ENCODE measurements at regions not wholly inside any gene's neighbourhood (a gene's known extent, or its start where the extent isn't known, plus 50 kb on each side); places are given as distances from the start of the nearest gene placed in this dataset.

DNA sequence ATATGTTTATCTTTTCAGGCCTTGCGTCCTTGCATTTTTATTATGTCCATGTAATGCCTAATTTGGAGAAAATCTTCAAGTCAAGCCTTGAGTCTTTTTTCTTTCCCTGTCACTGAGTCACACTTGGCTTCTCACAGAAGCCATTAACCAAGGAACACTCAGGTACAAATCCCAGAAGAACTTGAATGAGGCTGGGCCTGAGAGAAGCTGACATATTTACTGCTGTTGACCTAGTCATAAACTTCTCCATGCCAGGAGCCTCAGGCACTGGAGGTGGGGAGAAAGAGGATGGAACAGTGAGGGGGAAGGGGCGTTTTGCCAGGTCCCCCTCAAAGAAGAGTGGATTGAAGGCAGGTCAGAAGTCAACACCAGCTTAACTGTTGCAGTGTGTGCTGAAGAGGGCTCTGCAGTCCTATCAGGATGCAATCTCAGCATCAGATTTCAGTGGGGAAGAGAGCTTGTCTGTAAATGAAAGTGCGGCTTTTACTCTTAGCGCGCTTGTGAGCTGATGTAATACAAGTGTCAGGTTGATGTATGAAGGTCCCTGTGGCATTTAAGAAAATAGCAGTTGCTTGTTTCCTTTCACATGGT is 526.0 kb downstream of the ETS1 start:
- DNase-seq = no peak

DNA sequence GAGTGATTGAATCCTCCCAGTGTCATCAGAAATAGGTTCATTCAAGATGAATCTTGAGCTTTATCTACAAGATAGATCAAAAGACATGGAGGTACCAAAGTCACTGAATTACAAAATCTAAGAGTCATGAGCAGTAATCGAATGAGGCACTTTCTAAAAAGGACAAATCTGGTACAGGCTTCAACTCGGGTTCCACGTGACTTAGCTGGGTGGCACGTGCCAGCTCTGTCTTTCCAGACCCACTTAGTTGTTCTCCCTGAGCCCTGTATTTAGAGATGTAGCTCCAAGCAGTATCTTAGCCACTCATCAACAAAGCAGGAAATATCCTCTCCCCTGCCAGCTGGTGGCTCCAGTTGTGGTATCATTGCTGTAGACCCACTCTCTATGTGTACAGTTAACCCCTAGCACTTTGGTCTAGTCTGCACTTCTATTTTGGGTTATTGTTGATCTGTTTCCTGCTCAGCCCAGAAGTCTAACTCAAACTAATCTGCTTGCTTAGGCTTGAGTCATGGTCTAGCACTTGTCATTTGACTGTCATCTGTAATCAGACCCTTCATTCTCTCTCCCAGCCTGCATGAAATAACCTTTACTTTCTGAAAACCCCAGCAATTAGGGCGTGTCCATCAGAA is 528.7 kb downstream of the ETS1 start:
- no peak for DNase-seq

DNA sequence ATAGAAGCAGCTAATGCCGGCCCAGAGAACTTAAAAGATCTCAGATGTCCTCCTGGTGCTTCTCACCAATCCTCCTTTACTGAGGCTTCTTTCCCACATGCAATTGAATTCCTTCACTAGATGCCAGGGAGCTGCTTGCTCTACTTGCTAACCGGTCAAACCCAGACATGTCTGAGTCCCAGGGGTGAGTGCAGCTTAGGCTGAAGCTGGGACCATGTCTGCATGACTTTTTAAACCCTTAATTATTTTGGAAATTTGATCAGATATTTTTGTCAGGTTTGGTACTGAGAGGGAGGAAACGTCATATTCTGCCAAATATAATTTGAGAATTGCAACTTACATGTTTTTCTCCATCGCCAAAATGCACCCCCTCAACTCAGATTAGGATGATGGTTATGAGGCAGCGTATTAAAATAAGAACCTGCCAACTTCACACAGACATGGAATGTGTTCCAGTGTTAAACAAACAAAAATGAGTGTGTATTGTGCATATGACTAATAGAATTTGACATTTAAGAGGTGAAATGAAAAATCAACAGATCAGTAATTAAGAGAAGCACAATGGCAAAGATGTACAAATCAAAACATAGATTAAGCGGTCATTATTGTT is 529.5 kb downstream of the ETS1 start:
- no peak for DNase-seq

DNA sequence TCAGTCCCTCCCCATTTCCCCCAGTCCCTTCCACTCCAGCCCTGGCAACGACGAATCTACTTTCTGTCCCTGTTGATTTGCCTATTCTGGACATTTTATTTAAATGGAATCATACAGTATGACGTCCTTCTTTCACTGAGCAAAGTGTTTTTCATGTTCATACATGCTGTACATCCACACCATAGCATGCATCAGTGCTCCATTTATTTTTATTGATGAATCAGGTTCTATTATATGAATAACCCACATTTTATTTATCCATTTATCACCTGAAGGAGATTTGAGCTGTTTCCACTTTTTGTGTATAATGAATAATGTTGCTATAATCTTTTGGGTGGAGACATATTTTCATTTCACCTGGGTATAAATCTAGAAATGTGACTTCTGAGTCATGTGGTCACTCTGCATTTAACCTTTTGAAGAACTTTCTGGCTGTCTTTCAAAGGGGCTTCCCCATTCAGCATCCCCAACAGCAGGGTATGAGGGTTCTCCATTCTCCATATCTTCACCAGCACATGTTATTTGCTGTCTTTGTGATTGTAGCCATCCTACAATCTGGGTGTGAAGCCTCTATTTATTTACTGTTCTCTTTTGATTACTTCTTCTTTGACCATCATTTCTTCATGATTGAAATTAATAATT is 531.7 kb downstream of the ETS1 start:
- DNase-seq = no peak

DNA sequence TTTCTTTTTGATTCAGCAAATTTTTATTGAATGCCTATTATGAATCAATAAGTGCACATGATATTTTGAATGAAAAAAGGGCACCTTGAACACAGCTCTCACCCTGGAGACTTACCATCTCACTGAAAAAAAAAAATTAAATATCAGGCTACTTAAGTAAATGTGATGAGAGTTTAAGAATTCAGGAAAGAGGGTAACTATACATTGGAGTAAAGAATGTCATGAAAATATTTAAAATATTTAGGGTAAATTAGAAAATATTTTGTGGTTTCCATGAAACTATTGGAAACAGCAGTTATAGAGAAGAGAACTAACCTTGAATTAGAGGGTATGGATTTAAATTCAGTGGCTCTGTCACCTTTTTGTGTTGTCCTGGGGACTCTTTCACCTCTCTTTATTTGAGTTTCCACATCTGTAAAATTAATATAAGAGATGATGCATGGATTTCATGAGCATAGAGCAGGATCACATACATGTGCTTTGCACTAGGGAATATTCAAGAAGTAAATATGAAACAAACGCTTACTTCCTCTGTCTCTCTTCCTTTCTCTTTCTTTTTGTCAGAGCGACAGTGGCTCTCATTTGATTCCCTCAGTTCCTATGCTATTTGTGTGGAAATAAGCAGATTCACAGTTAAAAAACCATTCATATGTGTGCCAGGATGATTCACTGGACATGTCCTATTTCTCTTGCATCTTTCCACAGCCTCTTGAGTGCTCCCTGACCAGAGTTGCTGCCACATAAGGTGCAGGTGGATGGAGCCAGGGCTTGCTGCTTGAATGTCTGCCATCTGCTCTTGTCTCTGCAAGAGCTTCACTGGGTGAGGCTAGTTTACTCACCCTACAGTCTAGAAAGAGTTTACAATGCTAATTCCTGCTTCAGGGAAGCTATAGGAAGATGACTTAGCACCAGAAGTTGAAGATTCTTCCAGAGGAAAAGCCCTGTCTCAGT is 533.1 kb downstream of the ETS1 start:
- peak in 1 of 2 donors; percentile 21 for DNase-seq

DNA sequence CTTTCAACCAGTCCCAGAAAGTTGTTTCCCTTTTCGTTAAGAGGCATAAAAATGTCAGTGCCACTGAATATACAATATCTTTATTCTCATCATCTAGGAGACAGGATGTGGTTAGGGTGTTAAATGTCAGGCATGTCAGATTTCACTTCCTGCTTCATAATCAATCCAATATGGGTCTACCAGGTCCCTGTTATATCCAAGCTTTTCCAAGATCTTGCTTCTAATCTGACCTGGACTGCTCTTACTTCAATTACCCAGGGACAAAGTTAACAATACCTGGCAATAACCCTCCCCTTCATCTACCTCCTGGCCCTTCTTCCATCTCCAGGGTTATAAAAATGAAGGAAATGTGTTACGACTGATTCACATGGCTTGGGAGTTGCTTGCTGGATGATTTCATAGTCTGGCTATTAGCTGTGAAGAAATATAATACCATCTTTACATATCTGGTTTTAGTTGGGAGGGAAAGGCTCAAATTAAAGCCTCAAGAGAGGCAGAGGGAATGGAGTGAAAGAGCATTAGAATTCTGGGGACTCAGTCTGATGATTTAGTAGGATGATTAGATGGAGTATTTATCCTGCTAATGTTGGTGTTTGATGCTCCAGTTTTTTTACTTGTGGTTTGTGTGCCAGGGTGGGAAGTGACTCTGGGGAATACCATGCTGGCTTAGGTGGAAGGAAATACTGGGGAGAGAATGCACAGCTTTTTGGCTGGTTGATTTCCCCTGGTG is 534.3 kb downstream of the ETS1 start:
- no peak for DNase-seq

DNA sequence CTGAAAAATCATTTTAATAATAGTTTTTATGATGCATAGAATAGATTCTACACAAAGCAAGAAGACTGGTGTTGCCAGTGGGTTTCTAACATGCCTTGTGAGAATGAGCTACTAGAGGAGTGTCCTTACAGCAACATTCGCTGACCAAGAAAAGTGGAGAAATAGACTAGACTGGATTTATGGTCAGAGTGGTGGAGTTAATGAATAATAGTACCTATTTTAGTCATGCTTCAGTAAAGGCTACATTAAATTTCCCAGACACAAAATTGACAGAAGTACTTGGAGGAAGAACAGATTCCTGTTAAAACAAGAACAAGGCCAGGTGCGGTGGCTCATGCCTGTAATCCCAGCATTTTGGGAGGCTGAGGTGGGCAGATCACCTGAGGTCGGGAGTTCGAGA is 539.2 kb downstream of the ETS1 start:
- no peak for DNase-seq

DNA sequence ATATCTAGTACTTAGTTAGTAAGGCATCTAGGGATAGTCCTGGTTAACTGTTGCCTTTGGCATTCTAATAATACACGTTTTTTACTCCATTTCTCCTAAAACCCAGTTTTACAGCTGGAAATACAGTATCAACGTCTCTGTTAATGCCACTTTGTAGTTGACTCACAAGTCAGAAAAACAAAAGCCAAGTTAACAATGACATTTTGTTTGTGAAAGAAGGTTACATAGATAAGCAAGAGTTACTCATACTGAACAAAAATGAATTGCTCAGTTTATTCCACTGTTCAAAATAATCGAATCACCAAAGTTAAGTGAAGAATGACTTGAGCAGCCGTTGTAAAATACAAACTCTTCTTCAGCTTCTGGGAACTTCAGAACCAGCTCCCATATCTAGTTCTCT is 540.3 kb downstream of the ETS1 start:
- no peak for DNase-seq

DNA sequence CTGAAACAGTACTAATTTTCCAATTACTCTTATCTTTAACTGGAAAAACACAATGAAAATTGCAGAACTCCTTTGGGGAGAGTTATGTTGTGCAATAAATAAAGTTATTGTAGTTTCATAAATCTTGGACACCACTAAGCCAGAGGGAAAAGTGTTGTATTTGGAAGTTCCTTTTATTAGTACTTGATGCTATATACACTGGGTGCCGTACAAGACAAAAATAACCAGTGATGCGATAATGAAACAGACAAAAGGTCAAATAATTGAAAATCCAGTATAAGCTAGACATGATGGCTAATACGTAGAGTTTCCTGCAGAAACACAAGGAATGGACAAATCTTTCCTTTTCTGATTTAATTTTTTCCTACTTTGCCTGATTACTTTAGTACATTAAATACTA is 541.1 kb downstream of the ETS1 start:
- no peak for DNase-seq

DNA sequence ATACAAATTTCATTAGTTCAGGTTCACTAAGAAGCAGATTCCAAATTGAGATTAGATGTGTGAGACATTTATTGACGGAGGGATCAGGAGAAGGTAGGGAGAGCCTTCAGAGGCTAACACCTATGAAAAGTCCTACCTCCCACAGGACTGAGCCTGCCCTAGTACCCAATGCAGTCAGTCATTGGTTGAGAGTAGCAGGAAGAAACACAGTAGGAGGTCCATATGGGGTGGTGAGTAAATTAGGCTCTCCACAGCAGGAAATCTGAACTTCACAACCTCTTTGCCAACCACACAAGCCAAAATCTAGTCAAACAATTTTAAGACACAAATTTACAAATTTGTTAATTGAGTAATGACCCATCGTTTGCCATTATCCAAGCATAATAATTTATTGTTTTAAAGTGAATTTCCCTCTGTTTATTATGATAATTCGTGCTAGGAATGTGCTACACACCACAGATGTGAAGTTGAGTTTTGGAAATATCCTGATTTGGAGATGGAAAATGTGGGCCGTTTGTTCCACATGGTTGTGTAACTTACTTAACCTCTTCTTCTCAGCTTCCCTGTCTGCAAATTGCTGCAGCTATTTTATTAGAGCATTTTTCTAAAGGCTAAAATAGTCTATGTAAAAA is 542.1 kb downstream of the ETS1 start:
- DNase-seq = no peak

DNA sequence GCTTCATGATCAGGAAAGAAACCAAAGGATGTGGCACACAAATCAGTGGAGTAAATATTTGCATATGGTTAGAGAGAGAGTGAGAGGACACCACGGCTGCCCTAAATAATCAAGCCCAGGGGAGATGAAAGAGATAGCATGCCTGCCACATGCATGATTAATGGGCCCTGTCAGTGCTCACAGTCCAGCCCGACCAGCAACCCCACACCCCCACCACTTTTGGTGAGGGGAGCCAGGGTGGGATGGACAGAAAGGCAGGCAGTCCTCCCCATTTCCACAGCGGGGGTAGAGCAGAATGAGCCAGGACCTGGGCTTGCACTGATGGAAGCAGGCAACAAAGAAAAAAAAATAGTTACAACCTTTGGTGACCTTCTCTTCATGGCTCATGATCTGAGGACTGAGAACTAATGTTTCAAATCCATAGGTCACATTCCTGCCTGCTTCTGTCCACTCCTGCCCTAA is 545.0 kb downstream of the ETS1 start:
- DNase-seq = no peak

DNA sequence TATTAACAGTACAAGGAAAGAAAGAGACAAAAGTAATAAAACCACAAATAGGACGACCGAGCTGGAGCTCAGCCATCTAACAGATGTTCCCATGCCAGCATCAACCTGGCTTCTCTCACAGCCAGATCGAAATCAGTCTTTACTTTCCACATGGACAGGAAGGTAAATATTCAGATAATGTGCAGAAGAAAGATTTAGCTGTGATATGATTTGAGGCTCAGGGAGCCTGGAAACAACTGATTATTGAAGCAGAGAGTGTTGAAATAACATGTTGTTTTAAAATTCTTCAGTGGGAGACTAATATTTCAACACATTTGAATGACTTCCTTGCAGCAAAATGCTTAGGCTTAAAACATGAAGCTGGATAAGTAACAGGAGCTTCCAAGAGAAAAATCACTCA is 546.8 kb downstream of the ETS1 start:
- DNase-seq = no peak

DNA sequence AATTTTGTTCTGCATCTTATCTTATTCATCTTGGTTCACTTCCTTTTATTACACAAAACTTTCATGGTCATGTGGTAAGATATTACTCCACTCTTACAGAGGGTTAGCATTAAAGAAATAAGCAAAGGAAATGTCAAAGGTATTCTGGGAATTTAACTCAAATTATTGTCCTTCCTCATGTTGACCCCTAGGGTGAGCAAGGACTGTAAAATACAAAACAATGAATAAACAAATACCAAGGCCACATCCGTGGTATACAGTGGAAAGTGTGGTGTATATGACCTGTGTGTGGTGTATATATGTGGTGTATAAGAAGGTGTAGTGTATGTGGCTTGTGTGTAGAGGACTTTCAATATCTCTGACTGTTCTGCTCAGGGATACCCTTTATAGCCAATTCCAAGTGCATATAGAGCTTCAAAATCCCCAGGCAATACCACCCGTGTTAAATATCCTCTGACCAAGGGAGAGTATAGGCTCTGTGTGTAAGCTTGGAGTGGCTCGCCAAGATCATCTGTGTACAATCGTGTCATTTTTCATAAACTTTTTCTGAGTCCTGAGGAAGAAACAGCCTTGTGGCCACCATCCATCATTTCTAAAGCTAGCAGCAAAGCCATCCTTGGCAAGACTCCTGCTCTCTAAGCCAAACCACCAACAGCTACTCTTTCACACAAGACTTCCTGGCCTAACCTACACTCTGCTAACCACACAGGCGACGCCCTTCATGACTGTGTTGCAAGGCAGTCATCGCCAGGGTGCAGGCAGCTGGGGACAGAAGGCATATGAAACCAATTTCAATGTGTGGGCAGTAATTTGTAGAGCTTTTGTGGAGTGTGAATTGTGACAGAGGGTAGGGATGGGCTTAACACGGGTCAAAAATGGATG is 548.0 kb downstream of the ETS1 start:
- peak; percentile 29 to 93 for DNase-seq

DNA sequence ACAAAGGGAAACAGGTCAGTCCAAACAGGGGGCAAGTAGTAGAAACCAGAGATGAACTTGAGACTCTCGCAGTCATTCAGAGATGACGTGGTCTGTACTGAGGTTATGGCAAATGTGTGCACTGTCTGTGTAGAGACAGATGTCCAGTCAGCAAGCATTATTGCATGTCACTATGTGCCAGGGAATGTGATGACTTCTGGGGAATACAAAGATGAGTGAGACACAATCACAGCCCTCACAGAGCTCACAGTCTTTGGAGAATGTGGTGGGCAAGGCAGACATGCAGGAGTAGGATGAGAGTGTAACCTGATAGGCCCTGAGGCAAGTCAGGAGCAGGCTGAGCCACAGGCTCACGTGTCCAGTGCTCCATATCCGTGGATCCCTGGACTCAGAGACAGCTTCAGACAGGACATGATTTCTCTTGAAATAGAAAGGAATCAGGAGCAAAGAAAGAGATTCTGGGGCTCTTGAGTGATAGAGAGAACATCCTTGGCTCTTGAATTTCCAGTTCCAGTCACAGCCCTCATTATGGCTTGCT is 550.7 kb downstream of the ETS1 start:
- no peak for DNase-seq

DNA sequence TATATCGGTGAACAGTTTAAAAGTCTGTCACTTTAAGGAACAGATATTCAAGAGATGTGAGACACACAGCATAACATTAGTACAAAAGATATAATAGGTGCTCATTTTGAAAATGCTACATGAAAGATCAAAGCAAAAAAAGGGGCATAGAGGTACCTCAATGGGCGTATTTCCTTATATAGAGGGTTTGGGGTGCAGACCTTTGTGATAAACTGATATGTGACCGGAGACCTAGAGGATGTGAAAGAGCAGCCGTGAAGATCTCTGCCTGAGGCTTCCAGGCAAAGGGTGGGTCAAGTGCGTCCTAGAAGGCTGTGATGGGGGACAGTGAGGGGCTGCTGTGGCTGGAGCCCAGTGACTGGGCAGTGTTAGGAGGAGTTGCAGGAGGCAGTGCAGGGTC is 551.4 kb downstream of the ETS1 start:
- no peak for DNase-seq

DNA sequence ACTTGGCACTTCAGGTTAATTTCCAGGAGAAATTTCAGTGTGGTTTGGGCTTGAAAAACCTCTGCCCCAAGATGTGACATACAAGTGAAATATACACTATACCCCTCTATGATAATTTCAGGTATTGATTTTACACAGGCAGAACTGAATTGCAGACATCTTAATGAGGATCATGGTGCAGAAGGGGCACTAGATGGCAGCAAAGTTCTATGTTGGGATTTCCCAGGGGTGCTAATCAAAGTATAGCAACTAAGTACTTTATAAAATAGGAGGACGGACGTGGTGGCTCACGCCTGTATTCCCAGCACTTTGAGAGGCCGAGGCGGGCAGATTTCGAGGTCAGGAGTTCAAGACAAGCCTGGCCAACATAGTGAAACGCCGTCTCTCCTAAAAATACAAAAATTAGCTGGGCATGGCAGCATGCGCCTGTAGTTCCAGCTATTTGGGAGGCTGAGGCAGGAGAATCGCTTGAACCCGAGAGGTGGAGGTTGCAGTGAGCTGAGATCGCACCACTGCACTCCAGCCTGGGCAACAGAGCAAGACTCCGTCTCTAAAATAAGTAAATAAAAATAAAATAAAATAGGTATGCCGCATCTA is 555.7 kb downstream of the ETS1 start:
- peak in 1 of 2 donors; percentile 73 for DNase-seq

DNA sequence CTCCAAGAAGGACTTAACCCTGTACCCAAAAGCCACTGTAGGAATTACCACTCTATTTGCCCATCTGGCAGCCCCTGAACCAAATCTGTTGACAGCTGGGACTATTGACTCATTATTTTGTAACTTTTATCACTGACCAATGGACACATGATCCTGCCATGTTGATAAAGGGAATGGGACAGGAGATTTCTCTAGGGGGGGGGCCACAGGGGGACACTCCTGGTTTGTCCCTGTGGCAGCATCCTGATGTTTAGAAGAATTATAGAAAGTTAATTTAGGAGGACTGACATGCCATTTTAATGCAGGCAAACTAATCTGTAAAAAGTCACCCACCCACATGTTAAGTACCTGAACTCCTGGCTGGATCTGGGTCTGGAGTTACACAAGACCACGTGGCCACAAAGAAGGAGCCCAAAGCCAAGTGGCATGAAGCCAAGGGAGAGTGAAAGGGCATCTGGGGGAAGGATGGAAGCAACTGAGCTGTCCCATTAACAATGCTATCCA is 558.1 kb downstream of the ETS1 start:
- no peak for DNase-seq

DNA sequence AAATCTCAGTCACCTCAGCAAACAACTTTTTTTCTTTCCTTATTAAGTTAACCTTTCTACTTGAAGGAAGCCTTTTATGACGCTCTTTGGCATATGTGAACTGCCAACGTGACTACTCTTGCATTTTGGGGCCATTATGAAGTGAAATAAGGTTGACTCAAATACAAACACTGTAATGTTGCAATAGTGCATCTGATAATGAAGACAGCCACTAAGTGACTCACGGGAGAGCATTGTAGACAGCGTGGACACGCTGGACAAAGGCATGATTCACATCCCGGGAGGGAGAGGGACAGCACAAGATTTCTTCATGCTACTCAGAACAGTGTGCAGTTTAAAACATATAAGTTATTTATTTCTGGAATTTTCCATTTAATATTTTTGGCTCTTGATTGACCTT is 560.8 kb downstream of the ETS1 start:
- DNase-seq = no peak

DNA sequence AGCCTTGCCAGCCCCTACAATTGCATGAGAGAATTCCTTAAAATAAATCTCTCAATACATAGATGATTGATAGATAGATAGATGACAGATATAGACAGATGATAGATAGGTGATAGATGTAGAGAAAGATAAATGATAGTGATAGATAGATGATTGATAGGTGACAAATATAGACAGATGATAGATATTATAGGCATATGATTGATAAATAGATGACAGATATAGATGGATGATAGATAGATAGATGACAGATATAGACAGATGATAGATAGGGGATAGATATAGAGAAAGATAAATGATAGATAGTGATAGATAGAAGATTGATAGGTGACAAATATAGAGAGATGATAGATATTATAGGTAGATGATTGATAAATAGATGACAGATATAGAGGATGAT is 564.6 kb downstream of the ETS1 start:
- DNase-seq = no peak

DNA sequence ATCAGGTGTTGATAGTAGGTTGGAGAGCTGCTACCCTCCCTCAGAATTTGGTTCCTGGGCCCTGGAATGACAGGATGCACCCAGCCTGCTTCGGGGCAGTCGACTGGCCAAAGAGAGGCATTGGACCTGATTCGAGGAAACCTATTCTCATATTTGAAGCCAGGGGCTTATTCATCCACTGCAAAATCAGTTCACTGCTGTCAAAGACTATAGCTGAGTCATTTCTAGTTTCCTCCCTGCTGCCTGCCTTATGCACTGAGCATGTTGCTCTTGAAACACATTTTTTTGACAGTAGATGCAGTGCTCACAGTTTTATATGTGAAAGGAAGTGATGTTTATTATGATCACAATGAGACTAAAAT is 565.4 kb downstream of the ETS1 start:
- no peak for DNase-seq
